T-helper 1 cell treated with Interleukin-12 subunit alpha and Interleukin-12 subunit beta and Interleukin-4 antibody, amounts not matched to agents 30 μg/mL and 1 μg/mL, for 36 hours (primary cell): ENCODE measurements at regions not wholly inside any gene's neighbourhood (a gene's known extent, or its start where the extent isn't known, plus 50 kb on each side); places are given as distances from the start of the nearest gene placed in this dataset.

Source experiments
- H3K27ac Mint-ChIP-seq: one replicate; pipeline ENCODE4 v1.8.0; 2021; ENCODE audit warnings: mild to moderate bottlenecking, mixed read lengths
- H3K27me3 Mint-ChIP-seq: one replicate; pipeline ENCODE4 v1.8.0; 2021; ENCODE audit warnings: low read depth, mixed read lengths
- H3K36me3 Mint-ChIP-seq: one replicate; pipeline ENCODE4 v1.8.0; 2021; ENCODE audit warnings: low read depth, mixed read lengths
- H3K4me1 Mint-ChIP-seq: one replicate; pipeline ENCODE4 v1.8.0; 2021; ENCODE audit warnings: low read depth, mixed read lengths
- H3K4me3 Mint-ChIP-seq: one replicate; pipeline ENCODE4 v1.8.0; 2021; ENCODE audit warnings: mild to moderate bottlenecking, moderate library complexity, mixed read lengths
- H3K9me3 Mint-ChIP-seq: one replicate; pipeline ENCODE4 v1.8.0; 2021; ENCODE audit warnings: mixed read lengths

- Mint-ChIP-seq H3K27me3 (peaks cover 39% of the 10 kb centered on the region), H3K9me3 (no peaks in the 10 kb centered on the region), H3K4me1 (peaks cover 5% of the 10 kb centered on the region), H3K4me3 (no peak overlapping the region), H3K27ac (no peak overlapping the region), H3K36me3 (no peaks in the 10 kb centered on the region)
Measured at GRCh38 chr3:193944518-193944884, 191.4 kb upstream of the HES1 start.

- no peak overlapping the region for H3K4me3 Mint-ChIP-seq
- peaks cover 33% of the 10 kb centered on the region for H3K27me3 Mint-ChIP-seq
- peaks cover 5% of the 10 kb centered on the region for H3K4me1 Mint-ChIP-seq
Measured at GRCh38 chr3:193945143-193945542, 190.8 kb upstream of the HES1 start.

GRCh38 chr3:193946945-193947344 lies 189.0 kb upstream of the HES1 start:
- Mint-ChIP-seq H3K9me3 (no peaks in the 10 kb centered on the region), H3K4me1 (peaks cover 5% of the 10 kb centered on the region), H3K27me3 (peaks cover 42% of the 10 kb centered on the region), H3K4me3 (no peak overlapping the region), H3K36me3 (no peaks in the 10 kb centered on the region), H3K27ac (no peak overlapping the region)

More at GRCh38 chr3:193945143-193945542, 190.8 kb upstream of the HES1 start:
- H3K9me3 Mint-ChIP-seq: no peaks in the 10 kb centered on the region
- no peaks in the 10 kb centered on the region for H3K36me3 Mint-ChIP-seq
- H3K27ac Mint-ChIP-seq: no peak overlapping the region

GRCh38 chr3:193947596-193947995 lies 188.4 kb upstream of the HES1 start:
- Mint-ChIP-seq H3K36me3 (no peaks in the 10 kb centered on the region), H3K27ac (no peak overlapping the region), H3K27me3 (peaks cover 48% of the 10 kb centered on the region), H3K4me3 (no peak overlapping the region), H3K4me1 (peaks cover 5% of the 10 kb centered on the region), H3K9me3 (no peaks in the 10 kb centered on the region)

GRCh38 chr3:193948459-193948858 lies 187.5 kb upstream of the HES1 start:
- peaks cover 5% of the 10 kb centered on the region for H3K4me1 Mint-ChIP-seq
- no peaks in the 10 kb centered on the region for H3K9me3 Mint-ChIP-seq
- H3K36me3 Mint-ChIP-seq: no peaks in the 10 kb centered on the region
- peaks cover 53% of the 10 kb centered on the region for H3K27me3 Mint-ChIP-seq
- H3K4me3 Mint-ChIP-seq: no peak overlapping the region
- H3K27ac Mint-ChIP-seq: no peak overlapping the region

GRCh38 chr3:193951859-193952258 lies 184.1 kb upstream of the HES1 start:
- Mint-ChIP-seq H3K36me3 (no peaks in the 10 kb centered on the region), H3K27me3 (peaks cover 55% of the 10 kb centered on the region), H3K9me3 (peaks cover 23% of the 10 kb centered on the region), H3K27ac (no peak overlapping the region), H3K4me1 (peaks cover 5% of the 10 kb centered on the region), H3K4me3 (no peak overlapping the region)

GRCh38 chr3:193954752-193955151 lies 181.2 kb upstream of the HES1 start:
- no peaks in the 10 kb centered on the region for H3K36me3 Mint-ChIP-seq
- peaks cover 3% of the 10 kb centered on the region for H3K4me1 Mint-ChIP-seq
- peaks cover 23% of the 10 kb centered on the region for H3K9me3 Mint-ChIP-seq
- H3K27ac Mint-ChIP-seq: no peak overlapping the region
- H3K4me3 Mint-ChIP-seq: no peak overlapping the region
- H3K27me3 Mint-ChIP-seq: peaks cover 55% of the 10 kb centered on the region

- Mint-ChIP-seq H3K9me3 (peaks cover 23% of the 10 kb centered on the region), H3K27me3 (peaks cover 60% of the 10 kb centered on the region), H3K36me3 (no peaks in the 10 kb centered on the region), H3K4me1 (peaks cover 6% of the 10 kb centered on the region), H3K4me3 (no peak overlapping the region), H3K27ac (no peak overlapping the region)
Measured at GRCh38 chr3:193955719-193956118, 180.2 kb upstream of the HES1 start.

GRCh38 chr3:193959861-193960260 lies 176.1 kb upstream of the HES1 start:
- peaks cover 53% of the 10 kb centered on the region for H3K27me3 Mint-ChIP-seq
- no peak overlapping the region for H3K4me3 Mint-ChIP-seq
- H3K27ac Mint-ChIP-seq: no peak overlapping the region
- H3K9me3 Mint-ChIP-seq: peaks cover 13% of the 10 kb centered on the region
- peaks cover 33% of the 10 kb centered on the region for H3K4me1 Mint-ChIP-seq
- H3K36me3 Mint-ChIP-seq: no peaks in the 10 kb centered on the region

GRCh38 chr3:193960487-193961274 lies 175.3 kb upstream of the HES1 start:
- Mint-ChIP-seq H3K27ac (no peak overlapping the region), H3K36me3 (no peaks in the 10 kb centered on the region), H3K9me3 (peaks cover 7% of the 10 kb centered on the region), H3K4me3 (no peak overlapping the region), H3K4me1 (peaks cover 38% of the 10 kb centered on the region), H3K27me3 (peaks cover 55% of the 10 kb centered on the region)

- Mint-ChIP-seq H3K27me3 (peaks cover 63% of the 10 kb centered on the region), H3K9me3 (no peaks in the 10 kb centered on the region), H3K4me3 (no peak overlapping the region), H3K27ac (peak overlapping the region; percentile 76), H3K36me3 (no peaks in the 10 kb centered on the region), H3K4me1 (peaks cover 38% of the 10 kb centered on the region)
Measured at GRCh38 chr3:193962986-193963685, 172.8 kb upstream of the HES1 start.

- Mint-ChIP-seq H3K27me3 (peaks cover 64% of the 10 kb centered on the region), H3K4me1 (peaks cover 38% of the 10 kb centered on the region), H3K36me3 (no peaks in the 10 kb centered on the region), H3K27ac (peak overlapping the region; percentile 80), H3K4me3 (peak overlapping the region; percentile 15), H3K9me3 (no peaks in the 10 kb centered on the region)
Measured at GRCh38 chr3:193963808-193964516, 172.0 kb upstream of the HES1 start.

- Mint-ChIP-seq H3K36me3 (no peaks in the 10 kb centered on the region), H3K4me1 (peaks cover 38% of the 10 kb centered on the region), H3K27ac (peak overlapping the region; percentile 21), H3K4me3 (no peak overlapping the region), H3K9me3 (no peaks in the 10 kb centered on the region), H3K27me3 (peaks cover 62% of the 10 kb centered on the region)
Measured at GRCh38 chr3:193964517-193964880, 171.4 kb upstream of the HES1 start.

GRCh38 chr3:193968380-193968974 lies 167.5 kb upstream of the HES1 start:
- Mint-ChIP-seq H3K4me1 (peaks cover 45% of the 10 kb centered on the region), H3K9me3 (no peaks in the 10 kb centered on the region), H3K4me3 (no peak overlapping the region), H3K27me3 (peaks cover 41% of the 10 kb centered on the region), H3K36me3 (no peaks in the 10 kb centered on the region), H3K27ac (no peak overlapping the region)
